PC-9 (cell line): ENCODE measurements at regions not wholly inside any gene's neighbourhood (a gene's known extent, or its start where the extent isn't known, plus 50 kb on each side); places are given as distances from the start of the nearest gene placed in this dataset.

Source experiments
- BruUV-seq: library from RNA; stranded (reverse); fragments of 400-500 nt; replicated peaks from 2 replicates; lab custom pipeline; 2021; lab: Mats Ljungman, UMichigan
- CTCF ChIA-PET: fragments of 300-600 bp; sonication (Branson Sonifier 250); formaldehyde crosslinking; loops from one replicate; lab custom pipeline; 2022; ENCODE audit warnings: antibody characterized with exemption; lab: Charles Lee
- POLR2A ChIA-PET: fragments of 300-600 bp; sonication (Branson Sonifier 250); formaldehyde crosslinking; loops from one replicate; lab custom pipeline; 2022; ENCODE audit warnings: antibody characterized with exemption; ENCODE audit not compliant: unreplicated experiment; lab: Charles Lee
- DNase-seq, 2 experiments: peaks; one replicate each; pipeline versions ENCODE4 v3.0.0 to v3.0.0-alpha.2; 2015 to 2022; ENCODE audit warnings: mixed read lengths in 1 of 2
- H2AFZ ChIP-seq: fragments of 200-600 bp; sonication (generic); 2 replicates; pipeline ENCODE4 v1.8.1; 2017; ENCODE audit warnings: antibody characterized with exemption
- H3F3A ChIP-seq: fragments of 200-600 bp; sonication (generic); 2 replicates; pipeline ENCODE4 v1.8.1; 2017; ENCODE audit warnings: antibody characterized with exemption, mild to moderate bottlenecking, low read depth; ENCODE audit not compliant: insufficient read depth
- H3K27ac ChIP-seq: fragments of 200-600 bp; sonication (generic); 2 replicates; pipeline ENCODE4 v1.6.1; 2016; ENCODE audit warnings: mixed run types
- H3K27me3 ChIP-seq: fragments of 200-600 bp; sonication (generic); 2 replicates; pipeline ENCODE4 v1.6.1; 2016; ENCODE audit warnings: low read depth, mixed run types; ENCODE audit not compliant: insufficient read depth
- H3K36me3 ChIP-seq: fragments of 200-600 bp; sonication (generic); 2 replicates; pipeline ENCODE4 v1.6.1; 2016; ENCODE audit warnings: low read depth, mixed run types
- H3K4me1 ChIP-seq: fragments of 200-600 bp; sonication (generic); replicated peaks from 2 replicates; pipeline ENCODE4 v1.6.1; 2016; ENCODE audit warnings: mixed run types; ENCODE audit not compliant: insufficient read depth
- H3K4me2 ChIP-seq: fragments of 200-600 bp; sonication (generic); 2 replicates; pipeline ENCODE4 v1.6.1; 2017; ENCODE audit warnings: mixed run types
- H3K4me3 ChIP-seq: fragments of 200-600 bp; sonication (generic); 2 replicates; pipeline ENCODE4 v1.6.1; 2016; ENCODE audit warnings: mixed run types
- H3K79me2 ChIP-seq: fragments of 200-600 bp; sonication (generic); 2 replicates; pipeline ENCODE4 v1.6.1; 2017; ENCODE audit warnings: low read depth, mixed run types
- H3K9me2 ChIP-seq: fragments of 200-600 bp; sonication (generic); 2 replicates; pipeline ENCODE4 v1.8.1; 2017; ENCODE audit warnings: mild to moderate bottlenecking; ENCODE audit not compliant: insufficient read depth
- H3K9me3 ChIP-seq: fragments of 200-600 bp; sonication (generic); 2 replicates; pipeline ENCODE4 v1.8.1; 2016; ENCODE audit warnings: low read depth; ENCODE audit not compliant: insufficient read depth
- H4K20me1 ChIP-seq: fragments of 200-600 bp; sonication (generic); 2 replicates; pipeline ENCODE4 v1.8.1; 2017; ENCODE audit not compliant: insufficient read depth
- CTCF ChIP-seq: fragments of 200-600 bp; sonication (generic); conservative IDR thresholded peaks from 2 replicates; pipeline ENCODE4 v1.6.1; 2017; ENCODE audit warnings: mixed run types, antibody characterized with exemption, mild to moderate bottlenecking, moderate library complexity
- EZH2 ChIP-seq: fragments of 200-600 bp; sonication (generic); IDR thresholded peaks from 2 replicates; pipeline ENCODE4 v1.8.0; 2017; ENCODE audit warnings: antibody characterized with exemption, low read depth
- intact Hi-C: fragments of 100-400 bp; cut with micrococcal nuclease; formaldehyde crosslinking; loops from one replicate; pipeline ENCODE4 v1.10.0; 2022; ENCODE audit not compliant: unreplicated experiment

GRCh38 chr3:55294557-55294956 lies 192.5 kb downstream of the WNT5A start:
- no peak for TF ChIP-seq EZH2
- no peak for TF ChIP-seq CTCF
- no peak overlapping the region for H2AFZ ChIP-seq
- no peak overlapping the region for H3K4me3 ChIP-seq
- H3K4me2 ChIP-seq = no peak overlapping the region
- H3K27me3 ChIP-seq = no peaks in the 10 kb centered on the region
- H3K27ac ChIP-seq = no peak overlapping the region
- H3K79me2 ChIP-seq = no peaks in the 10 kb centered on the region
- no peaks in the 10 kb centered on the region for H3F3A ChIP-seq
- H3K9me3 ChIP-seq = no peaks in the 10 kb centered on the region
- no peaks in the 10 kb centered on the region for H3K4me1 ChIP-seq
- ChIA-PET CTCF (no interaction called here), POLR2A (no interaction called here)
- no peaks in the 10 kb centered on the region for H3K9me2 ChIP-seq
- no peak for DNase-seq
- intact Hi-C loops = no loop called here
- no TSS peak for BruUV-seq
- H3K36me3 ChIP-seq = no peaks in the 10 kb centered on the region
- no peaks in the 10 kb centered on the region for H4K20me1 ChIP-seq

GRCh38 chr3:55292360-55292759 lies 194.7 kb downstream of the WNT5A start:
- Histone ChIP-seq H3K9me3 (no peaks in the 10 kb centered on the region), H3K4me3 (no peak overlapping the region), H3K79me2 (no peaks in the 10 kb centered on the region), H3K27ac (no peak overlapping the region), H3K4me2 (no peak overlapping the region), H3K4me1 (no peaks in the 10 kb centered on the region), H2AFZ (no peak overlapping the region), H3K27me3 (no peaks in the 10 kb centered on the region), H4K20me1 (no peaks in the 10 kb centered on the region), H3K36me3 (no peaks in the 10 kb centered on the region), H3F3A (no peaks in the 10 kb centered on the region), H3K9me2 (no peaks in the 10 kb centered on the region)
- CTCF ChIA-PET = no interaction called here
- intact Hi-C loops = no loop called here
- no TSS peak for BruUV-seq
- TF ChIP-seq CTCF (no peak), EZH2 (no peak)
- no peak for DNase-seq
- POLR2A ChIA-PET = no interaction called here

- H4K20me1 ChIP-seq = no peaks in the 10 kb centered on the region
- H2AFZ ChIP-seq = no peak overlapping the region
- no peaks in the 10 kb centered on the region for H3K9me2 ChIP-seq
- no peaks in the 10 kb centered on the region for H3K79me2 ChIP-seq
- BruUV-seq = no TSS peak
- intact Hi-C loops = no loop called here
- no peaks in the 10 kb centered on the region for H3K27me3 ChIP-seq
- no peaks in the 10 kb centered on the region for H3K9me3 ChIP-seq
- H3K4me1 ChIP-seq = no peaks in the 10 kb centered on the region
- CTCF ChIA-PET = no interaction called here
- H3K27ac ChIP-seq = no peak overlapping the region
- no peak overlapping the region for H3K4me2 ChIP-seq
- POLR2A ChIA-PET = no interaction called here
- no peak overlapping the region for H3K4me3 ChIP-seq
- no peak for TF ChIP-seq CTCF
- TF ChIP-seq EZH2 = no peak
- H3K36me3 ChIP-seq = no peaks in the 10 kb centered on the region
- DNase-seq = no peak
- H3F3A ChIP-seq = no peaks in the 10 kb centered on the region
Observed at GRCh38 chr3:55288657-55289056, 198.4 kb downstream of the WNT5A start.
